ENCODE measurements at regions not wholly inside any gene's neighbourhood (a gene's known extent, or its start where the extent isn't known, plus 50 kb on each side); places are given as distances from the start of the nearest gene placed in this dataset.

- Histone ChIP-seq H3K4me2 (no peak overlapping the region), H3K4me1 (replicated peaks; ENCODE audit: insufficient read depth) (no peaks in the 10 kb centered on the region), H4K20me1 (ENCODE audit: insufficient read depth) (no peaks in the 10 kb centered on the region), H3F3A (ENCODE audit: insufficient read depth, low read depth) (no peaks in the 10 kb centered on the region), H2AFZ (no peak overlapping the region), H3K4me3 (no peak overlapping the region), H3K27ac (no peak overlapping the region), H3K36me3 (ENCODE audit: low read depth) (no peaks in the 10 kb centered on the region), H3K9me2 (ENCODE audit: insufficient read depth) (no peaks in the 10 kb centered on the region), H3K27me3 (ENCODE audit: insufficient read depth, low read depth) (no peaks in the 10 kb centered on the region), H3K79me2 (ENCODE audit: low read depth) (no peaks in the 10 kb centered on the region), H3K9me3 (ENCODE audit: insufficient read depth, low read depth) (no peaks in the 10 kb centered on the region)
- BruUV-seq (replicated peaks) = no TSS peak
- intact Hi-C loops (cut with micrococcal nuclease; ENCODE audit: unreplicated experiment) = no loop called here
- POLR2A ChIA-PET (ENCODE audit: unreplicated experiment) = no interaction called here
- TF ChIP-seq, protein P1, sequence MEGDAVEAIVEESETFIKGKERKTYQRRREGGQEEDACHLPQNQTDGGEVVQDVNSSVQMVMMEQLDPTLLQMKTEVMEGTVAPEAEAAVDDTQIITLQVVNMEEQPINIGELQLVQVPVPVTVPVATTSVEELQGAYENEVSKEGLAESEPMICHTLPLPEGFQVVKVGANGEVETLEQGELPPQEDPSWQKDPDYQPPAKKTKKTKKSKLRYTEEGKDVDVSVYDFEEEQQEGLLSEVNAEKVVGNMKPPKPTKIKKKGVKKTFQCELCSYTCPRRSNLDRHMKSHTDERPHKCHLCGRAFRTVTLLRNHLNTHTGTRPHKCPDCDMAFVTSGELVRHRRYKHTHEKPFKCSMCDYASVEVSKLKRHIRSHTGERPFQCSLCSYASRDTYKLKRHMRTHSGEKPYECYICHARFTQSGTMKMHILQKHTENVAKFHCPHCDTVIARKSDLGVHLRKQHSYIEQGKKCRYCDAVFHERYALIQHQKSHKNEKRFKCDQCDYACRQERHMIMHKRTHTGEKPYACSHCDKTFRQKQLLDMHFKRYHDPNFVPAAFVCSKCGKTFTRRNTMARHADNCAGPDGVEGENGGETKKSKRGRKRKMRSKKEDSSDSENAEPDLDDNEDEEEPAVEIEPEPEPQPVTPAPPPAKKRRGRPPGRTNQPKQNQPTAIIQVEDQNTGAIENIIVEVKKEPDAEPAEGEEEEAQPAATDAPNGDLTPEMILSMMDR (conservative IDR thresholded peaks at IDR 0.05) = no peak
- TF ChIP-seq EZH2 (IDR thresholded peaks at IDR 0.05; ENCODE audit: low read depth) = no peak
- DNase-seq = no peak
- CTCF ChIA-PET = no interaction called here
Measured at GRCh38 chr17:71168053-71168741, 952.6 kb upstream of the SOX9 start.

DNA sequence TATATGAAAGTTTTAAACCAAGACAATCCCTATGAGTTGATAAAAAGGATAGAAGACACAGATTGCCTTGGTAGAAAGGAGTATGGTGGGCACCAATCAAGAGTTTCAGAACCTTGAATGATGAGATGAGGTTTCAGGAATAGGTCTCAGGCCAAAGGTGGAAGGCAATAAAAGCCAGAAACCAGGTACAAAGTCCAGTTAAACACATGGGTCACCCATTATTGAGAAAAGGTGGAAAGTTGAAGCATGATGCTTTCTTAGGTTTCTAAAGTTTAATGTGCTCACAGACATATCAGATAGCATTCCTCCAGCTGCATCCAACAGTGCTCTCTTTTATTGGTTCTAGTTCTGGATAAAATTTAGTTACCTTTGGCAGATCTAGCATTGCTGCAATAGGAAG is 950.8 kb upstream of the SOX9 start:
- Histone ChIP-seq H3K79me2 (ENCODE audit: low read depth) (no peaks in the 10 kb centered on the region), H3K4me2 (no peak overlapping the region), H3K36me3 (ENCODE audit: low read depth) (no peaks in the 10 kb centered on the region), H3K9me2 (ENCODE audit: insufficient read depth) (no peaks in the 10 kb centered on the region), H3F3A (ENCODE audit: insufficient read depth, low read depth) (no peaks in the 10 kb centered on the region), H4K20me1 (ENCODE audit: insufficient read depth) (no peaks in the 10 kb centered on the region), H3K9me3 (ENCODE audit: insufficient read depth, low read depth) (no peaks in the 10 kb centered on the region), H3K27ac (no peak overlapping the region), H3K4me1 (replicated peaks; ENCODE audit: insufficient read depth) (no peaks in the 10 kb centered on the region), H3K4me3 (no peak overlapping the region), H3K27me3 (ENCODE audit: insufficient read depth, low read depth) (no peaks in the 10 kb centered on the region), H2AFZ (no peak overlapping the region)
- ChIA-PET POLR2A (ENCODE audit: unreplicated experiment) (no interaction called here), CTCF (no interaction called here)
- no TSS peak for BruUV-seq (replicated peaks)
- TF ChIP-seq, protein P1 (conservative IDR thresholded peaks at IDR 0.05) = no peak
- TF ChIP-seq EZH2 (IDR thresholded peaks at IDR 0.05; ENCODE audit: low read depth) = no peak
- intact Hi-C loops (cut with micrococcal nuclease; ENCODE audit: unreplicated experiment) = no loop called here
- no peak for DNase-seq

DNA sequence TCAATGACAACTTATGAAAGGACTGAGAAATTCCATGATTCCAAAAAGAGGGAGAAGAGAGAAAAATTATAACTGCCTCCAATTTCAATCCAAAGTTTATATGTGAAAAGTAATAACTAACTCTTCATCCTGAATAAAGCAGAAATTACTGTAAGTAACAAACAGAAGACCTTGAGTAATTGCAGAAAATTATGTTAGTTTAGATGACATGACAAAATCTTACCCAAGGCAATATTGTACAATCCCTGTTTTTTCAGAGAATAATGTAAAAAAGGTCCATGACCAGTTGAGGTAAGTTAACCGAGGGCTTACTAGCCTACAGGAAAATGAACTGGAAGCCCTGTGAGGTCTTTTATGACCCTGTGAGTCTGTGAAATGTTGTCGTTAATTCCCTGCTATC is 949.5 kb upstream of the SOX9 start:
- BruUV-seq (replicated peaks) = no TSS peak
- no peak overlapping the region for H3K4me3 ChIP-seq
- POLR2A ChIA-PET (ENCODE audit: unreplicated experiment) = no interaction called here
- no peaks in the 10 kb centered on the region for H3K9me3 ChIP-seq (ENCODE audit: insufficient read depth, low read depth)
- no peak for TF ChIP-seq EZH2 (IDR thresholded peaks at IDR 0.05; ENCODE audit: low read depth)
- TF ChIP-seq, protein P1 (conservative IDR thresholded peaks at IDR 0.05) = no peak
- no peak for DNase-seq
- no peaks in the 10 kb centered on the region for H4K20me1 ChIP-seq (ENCODE audit: insufficient read depth)
- CTCF ChIA-PET = no interaction called here
- H3K9me2 ChIP-seq (ENCODE audit: insufficient read depth) = no peaks in the 10 kb centered on the region
- H3K27ac ChIP-seq = no peak overlapping the region
- no peak overlapping the region for H3K4me2 ChIP-seq
- no peak overlapping the region for H2AFZ ChIP-seq
- no peaks in the 10 kb centered on the region for H3K79me2 ChIP-seq (ENCODE audit: low read depth)
- H3K4me1 ChIP-seq (replicated peaks; ENCODE audit: insufficient read depth) = no peaks in the 10 kb centered on the region
- no peaks in the 10 kb centered on the region for H3K36me3 ChIP-seq (ENCODE audit: low read depth)
- no peaks in the 10 kb centered on the region for H3F3A ChIP-seq (ENCODE audit: insufficient read depth, low read depth)
- no peaks in the 10 kb centered on the region for H3K27me3 ChIP-seq (ENCODE audit: insufficient read depth, low read depth)
- intact Hi-C loops (cut with micrococcal nuclease; ENCODE audit: unreplicated experiment) = no loop called here

All from PC-9 (cell line).